ENCODE measurements at regions not wholly inside any gene's neighbourhood (a gene's known extent, or its start where the extent isn't known, plus 50 kb on each side); places are given as distances from the start of the nearest gene placed in this dataset.

GRCh38 chr19:30898353-30899103 is 450.7 kb downstream of the TSHZ3 start:
- no peak for TF ChIP-seq GATA3 (IDR thresholded peaks at IDR 0.05; ENCODE audit: low read depth, low read length)
- no peak for TF ChIP-seq GATA2 (IDR thresholded peaks at IDR 0.05; ENCODE audit: low read depth, low read length)
